OCI-LY1 (cell line): ENCODE measurements at regions not wholly inside any gene's neighbourhood (a gene's known extent, or its start where the extent isn't known, plus 50 kb on each side); places are given as distances from the start of the nearest gene placed in this dataset.

Source experiments
- EZH2 ChIP-seq: fragments of 200-600 bp; sonication (generic), shearing (Covaris generic); IDR thresholded peaks from 2 replicates; pipeline ENCODE4 v1.8.0; 2017; ENCODE audit warnings: borderline replicate concordance, mixed run types, mild to moderate bottlenecking, antibody characterized with exemption, low read length, moderate library complexity, mixed read lengths
- TF ChIP-seq, protein P1 (sequence below): fragments of 200-600 bp; sonication (generic), shearing (Covaris generic); IDR thresholded peaks from 2 replicates; pipeline ENCODE4 v1.5.1; 2017; ENCODE audit warnings: mild to moderate bottlenecking, antibody characterized with exemption, low read length, moderate library complexity, mixed read lengths

DNA sequence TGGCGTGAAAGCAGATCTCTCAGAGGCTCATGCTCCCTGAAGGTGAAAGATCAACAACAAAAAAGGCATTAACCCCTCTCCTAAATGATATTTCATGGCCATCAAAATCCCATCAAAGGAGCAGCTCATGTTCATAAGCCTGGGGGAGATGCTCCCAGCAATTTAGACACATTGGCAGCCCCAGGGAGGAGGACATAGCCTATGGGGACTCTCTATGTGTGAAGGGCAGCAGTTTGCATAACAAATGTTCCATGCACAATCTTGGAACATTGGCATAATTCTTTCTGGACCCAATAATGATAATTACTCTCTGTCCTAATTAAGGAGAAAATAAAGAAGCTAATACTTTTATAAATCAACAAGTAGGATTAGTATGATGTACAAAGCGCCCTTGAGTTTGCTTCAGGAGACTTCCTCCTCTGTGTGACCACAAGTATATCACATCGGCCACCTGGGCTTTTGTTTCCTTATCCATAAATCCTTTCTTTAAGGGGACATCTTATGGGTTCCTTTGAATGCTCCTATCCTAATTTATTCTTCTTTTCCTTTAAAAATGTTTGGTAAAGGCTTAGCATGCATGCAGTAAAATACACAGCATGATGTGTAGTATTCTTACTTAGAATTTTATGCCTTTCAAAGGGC lies 161.9 kb upstream of the PLEKHG7 start:
- TF ChIP-seq, protein P1, sequence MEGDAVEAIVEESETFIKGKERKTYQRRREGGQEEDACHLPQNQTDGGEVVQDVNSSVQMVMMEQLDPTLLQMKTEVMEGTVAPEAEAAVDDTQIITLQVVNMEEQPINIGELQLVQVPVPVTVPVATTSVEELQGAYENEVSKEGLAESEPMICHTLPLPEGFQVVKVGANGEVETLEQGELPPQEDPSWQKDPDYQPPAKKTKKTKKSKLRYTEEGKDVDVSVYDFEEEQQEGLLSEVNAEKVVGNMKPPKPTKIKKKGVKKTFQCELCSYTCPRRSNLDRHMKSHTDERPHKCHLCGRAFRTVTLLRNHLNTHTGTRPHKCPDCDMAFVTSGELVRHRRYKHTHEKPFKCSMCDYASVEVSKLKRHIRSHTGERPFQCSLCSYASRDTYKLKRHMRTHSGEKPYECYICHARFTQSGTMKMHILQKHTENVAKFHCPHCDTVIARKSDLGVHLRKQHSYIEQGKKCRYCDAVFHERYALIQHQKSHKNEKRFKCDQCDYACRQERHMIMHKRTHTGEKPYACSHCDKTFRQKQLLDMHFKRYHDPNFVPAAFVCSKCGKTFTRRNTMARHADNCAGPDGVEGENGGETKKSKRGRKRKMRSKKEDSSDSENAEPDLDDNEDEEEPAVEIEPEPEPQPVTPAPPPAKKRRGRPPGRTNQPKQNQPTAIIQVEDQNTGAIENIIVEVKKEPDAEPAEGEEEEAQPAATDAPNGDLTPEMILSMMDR, result no peak
- TF ChIP-seq EZH2, result no peak
